ENCODE measurements at regions not wholly inside any gene's neighbourhood (a gene's known extent, or its start where the extent isn't known, plus 50 kb on each side); places are given as distances from the start of the nearest gene placed in this dataset.

DNA sequence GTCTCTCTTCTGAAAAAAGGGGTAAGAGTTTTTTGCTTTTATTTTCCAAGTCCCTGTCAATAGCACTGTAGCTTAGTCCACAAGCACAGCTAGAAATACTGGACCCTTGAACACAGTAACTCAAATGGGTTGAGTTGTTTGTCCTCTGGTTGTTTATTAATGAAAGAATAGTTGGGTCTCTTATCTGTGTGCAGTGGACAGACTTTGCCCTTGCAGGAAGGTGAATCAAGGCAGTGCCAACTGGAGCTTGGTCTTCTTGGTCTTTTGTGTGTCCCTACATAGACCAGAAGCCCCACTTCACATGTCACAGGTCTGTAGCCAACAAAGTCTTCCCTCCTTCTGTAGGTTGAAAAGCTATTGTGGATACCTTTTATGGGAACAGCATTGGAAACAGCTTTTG, 322.0 kb downstream of the AACS start:
- Mint-ChIP-seq H3K36me3 (ENCODE audit: unreplicated experiment) (no peaks in the 10 kb centered on the region), H3K4me3 (ENCODE audit: unreplicated experiment) (no peak overlapping the region), H3K4me1 (ENCODE audit: unreplicated experiment) (no peaks in the 10 kb centered on the region), H3K27me3 (ENCODE audit: unreplicated experiment) (no peaks in the 10 kb centered on the region), H3K27ac (ENCODE audit: unreplicated experiment) (no peak overlapping the region), H3K9me3 (ENCODE audit: unreplicated experiment) (no peaks in the 10 kb centered on the region)
- no peak for TF ChIP-seq CTCF (IDR thresholded peaks at IDR 0.05)
- peak; percentile 5 for DNase-seq (ENCODE audit: extremely low spot score, unreplicated experiment)

- no peaks in the 10 kb centered on the region for H3K27me3 Mint-ChIP-seq (ENCODE audit: unreplicated experiment)
- DNase-seq (ENCODE audit: extremely low spot score, unreplicated experiment), result peak; percentile 10
- no peak overlapping the region for H3K27ac Mint-ChIP-seq (ENCODE audit: unreplicated experiment)
- H3K36me3 Mint-ChIP-seq (ENCODE audit: unreplicated experiment), result no peaks in the 10 kb centered on the region
- no peaks in the 10 kb centered on the region for H3K9me3 Mint-ChIP-seq (ENCODE audit: unreplicated experiment)
- no peak for TF ChIP-seq CTCF (IDR thresholded peaks at IDR 0.05)
- no peak overlapping the region for H3K4me3 Mint-ChIP-seq (ENCODE audit: unreplicated experiment)
- H3K4me1 Mint-ChIP-seq (ENCODE audit: unreplicated experiment), result no peaks in the 10 kb centered on the region
These were observed 323.9 kb downstream of the AACS start for GRCh38 chr12:125389061-125389697.

GRCh38 chr12:125393569-125393968, 328.3 kb downstream of the AACS start:
- DNase-seq (ENCODE audit: extremely low spot score, unreplicated experiment), result no peak
- H3K36me3 Mint-ChIP-seq (ENCODE audit: unreplicated experiment), result no peaks in the 10 kb centered on the region
- no peak overlapping the region for H3K27ac Mint-ChIP-seq (ENCODE audit: unreplicated experiment)
- H3K9me3 Mint-ChIP-seq (ENCODE audit: unreplicated experiment), result peaks cover 13% of the 10 kb centered on the region
- TF ChIP-seq CTCF (IDR thresholded peaks at IDR 0.05), result no peak
- H3K27me3 Mint-ChIP-seq (ENCODE audit: unreplicated experiment), result no peaks in the 10 kb centered on the region
- H3K4me1 Mint-ChIP-seq (ENCODE audit: unreplicated experiment), result no peaks in the 10 kb centered on the region
- H3K4me3 Mint-ChIP-seq (ENCODE audit: unreplicated experiment), result no peak overlapping the region

GRCh38 chr12:125395583-125396215, 330.5 kb downstream of the AACS start:
- Mint-ChIP-seq H3K9me3 (ENCODE audit: unreplicated experiment) (peaks cover 16% of the 10 kb centered on the region), H3K36me3 (ENCODE audit: unreplicated experiment) (no peaks in the 10 kb centered on the region), H3K27me3 (ENCODE audit: unreplicated experiment) (no peaks in the 10 kb centered on the region), H3K4me1 (ENCODE audit: unreplicated experiment) (no peaks in the 10 kb centered on the region), H3K27ac (ENCODE audit: unreplicated experiment) (no peak overlapping the region), H3K4me3 (ENCODE audit: unreplicated experiment) (no peak overlapping the region)
- no peak for TF ChIP-seq CTCF (IDR thresholded peaks at IDR 0.05)
- DNase-seq (ENCODE audit: extremely low spot score, unreplicated experiment), result no peak

DNA sequence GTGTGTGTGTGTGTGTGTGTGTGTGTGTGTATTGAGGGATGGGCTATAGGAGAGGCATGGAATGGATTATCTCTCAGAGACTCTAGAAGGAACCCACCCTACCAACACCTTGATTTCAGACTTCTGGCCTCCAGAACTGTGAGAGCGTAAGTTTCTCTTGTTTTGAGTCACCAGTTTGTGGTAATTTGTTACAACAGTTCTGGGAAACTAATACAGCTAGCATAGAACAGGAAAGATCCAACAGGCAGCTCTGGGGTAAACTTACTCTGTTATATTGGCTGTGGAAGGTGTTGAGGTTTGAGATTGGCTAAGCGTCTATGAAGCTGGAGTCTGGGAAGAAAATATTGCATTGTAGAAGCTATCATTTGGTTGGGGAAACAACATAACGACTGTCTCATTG, 334.3 kb downstream of the AACS start:
- Mint-ChIP-seq H3K36me3 (ENCODE audit: unreplicated experiment) (no peaks in the 10 kb centered on the region), H3K4me1 (ENCODE audit: unreplicated experiment) (no peaks in the 10 kb centered on the region), H3K27me3 (ENCODE audit: unreplicated experiment) (no peaks in the 10 kb centered on the region), H3K9me3 (ENCODE audit: unreplicated experiment) (peaks cover 26% of the 10 kb centered on the region), H3K4me3 (ENCODE audit: unreplicated experiment) (no peak overlapping the region), H3K27ac (ENCODE audit: unreplicated experiment) (no peak overlapping the region)
- DNase-seq (ENCODE audit: extremely low spot score, unreplicated experiment), result no peak
- TF ChIP-seq CTCF (IDR thresholded peaks at IDR 0.05), result no peak

Measured in osteocyte (in vitro differentiated cells).